SKM-1 (cell line): ENCODE measurements at regions not wholly inside any gene's neighbourhood (a gene's known extent, or its start where the extent isn't known, plus 50 kb on each side); places are given as distances from the start of the nearest gene placed in this dataset.

Source experiments
- DNase-seq: peaks from one replicate; lab custom pipeline; 2025; ENCODE audit not compliant: unreplicated experiment; lab: John Stamatoyannopoulos, UW

GRCh38 chr6:56771189-56771588 is 128.5 kb upstream of the DST start:
- no peak for DNase-seq

- no peak for DNase-seq
Measured at GRCh38 chr6:56770011-56770520, 127.4 kb upstream of the DST start.

- DNase-seq = no peak
Measured at GRCh38 chr6:56767892-56768531, 125.3 kb upstream of the DST start.

GRCh38 chr6:56767435-56767834 is 124.7 kb upstream of the DST start:
- no peak for DNase-seq

GRCh38 chr6:56766806-56767178 is 124.1 kb upstream of the DST start:
- no peak for DNase-seq

GRCh38 chr6:56766139-56766805 is 123.6 kb upstream of the DST start:
- no peak for DNase-seq

- no peak for DNase-seq
Measured at GRCh38 chr6:56765494-56765893, 122.8 kb upstream of the DST start.

GRCh38 chr6:56764081-56764566 is 121.4 kb upstream of the DST start:
- peak; percentile 66 for DNase-seq

- DNase-seq = no peak
Measured at GRCh38 chr6:56761651-56762050, 119.0 kb upstream of the DST start.

- no peak for DNase-seq
Measured at GRCh38 chr6:56760842-56761241, 118.2 kb upstream of the DST start.

GRCh38 chr6:56759521-56759920 is 116.8 kb upstream of the DST start:
- no peak for DNase-seq

GRCh38 chr6:56758553-56758952 is 115.9 kb upstream of the DST start:
- no peak for DNase-seq

GRCh38 chr6:56758120-56758519 is 115.4 kb upstream of the DST start:
- no peak for DNase-seq

GRCh38 chr6:56757588-56757984 is 114.9 kb upstream of the DST start:
- no peak for DNase-seq

- no peak for DNase-seq
Measured at GRCh38 chr6:56756791-56757587, 114.3 kb upstream of the DST start.

GRCh38 chr6:56756219-56756789 is 113.6 kb upstream of the DST start:
- no peak for DNase-seq

- DNase-seq = no peak
Measured at GRCh38 chr6:56755040-56755439, 112.4 kb upstream of the DST start.

GRCh38 chr6:56753811-56754210 is 111.1 kb upstream of the DST start:
- DNase-seq = no peak

GRCh38 chr6:56752534-56752933 is 109.8 kb upstream of the DST start:
- DNase-seq = no peak

- DNase-seq = no peak
Measured at GRCh38 chr6:56752009-56752408, 109.3 kb upstream of the DST start.

GRCh38 chr6:56751604-56752003 is 108.9 kb upstream of the DST start:
- DNase-seq = no peak
